ENCODE measurements at regions not wholly inside any gene's neighbourhood (a gene's known extent, or its start where the extent isn't known, plus 50 kb on each side); places are given as distances from the start of the nearest gene placed in this dataset.
"Not testable (repeated sequence)": the region's sequence is repeated elsewhere in the genome, so short reads cannot be mapped to it uniquely, and the experiment has no call there.

DNA sequence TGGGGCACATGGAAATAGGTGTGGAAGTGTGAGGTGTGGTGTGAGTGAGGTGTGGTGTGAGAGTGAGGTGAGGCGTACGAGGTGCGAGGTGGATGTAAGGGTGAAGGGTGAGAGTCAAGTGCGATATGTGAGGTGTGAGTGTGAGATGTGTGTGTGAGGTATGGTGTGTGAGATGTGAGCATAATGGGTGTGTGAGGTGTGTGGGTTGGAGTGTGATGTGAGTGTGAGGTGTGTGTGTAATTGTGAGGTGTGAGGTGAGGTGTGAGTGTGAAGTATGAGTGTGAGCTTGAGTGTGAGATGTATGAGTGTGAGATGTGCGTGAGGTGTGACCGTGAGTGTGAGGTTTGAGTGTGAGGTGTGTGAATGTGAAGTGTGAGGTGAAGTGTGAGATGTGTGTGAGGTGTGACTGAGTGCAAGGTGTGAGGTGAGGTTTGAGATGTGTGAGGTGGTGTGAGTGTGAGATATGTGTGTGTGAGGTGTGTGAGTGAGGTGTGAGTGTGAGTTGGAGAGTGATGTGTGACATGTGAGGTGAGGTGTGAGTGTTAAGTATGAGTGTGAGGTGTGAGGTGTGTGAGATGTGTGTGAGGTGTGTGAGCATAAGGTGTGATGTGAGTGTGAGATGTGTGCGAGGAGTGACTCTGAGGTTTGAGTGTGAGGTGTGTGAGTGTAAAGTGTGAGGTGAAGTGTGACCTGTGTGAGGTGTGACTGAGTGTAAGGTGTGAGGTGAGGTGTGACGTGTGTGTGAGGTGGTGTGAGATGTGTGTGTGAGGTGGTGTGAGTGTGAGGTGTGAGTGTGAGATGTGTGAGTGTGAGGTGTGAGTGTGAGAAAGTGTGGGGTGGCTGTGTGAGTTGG lies 354.0 kb downstream of the FOXL1 start:
- DNase-seq (ENCODE audit: low read depth), result no peak

- no peak for DNase-seq (ENCODE audit: low read depth)
Measured at GRCh38 chr16:86934581-86935375, 356.4 kb downstream of the FOXL1 start.

DNA sequence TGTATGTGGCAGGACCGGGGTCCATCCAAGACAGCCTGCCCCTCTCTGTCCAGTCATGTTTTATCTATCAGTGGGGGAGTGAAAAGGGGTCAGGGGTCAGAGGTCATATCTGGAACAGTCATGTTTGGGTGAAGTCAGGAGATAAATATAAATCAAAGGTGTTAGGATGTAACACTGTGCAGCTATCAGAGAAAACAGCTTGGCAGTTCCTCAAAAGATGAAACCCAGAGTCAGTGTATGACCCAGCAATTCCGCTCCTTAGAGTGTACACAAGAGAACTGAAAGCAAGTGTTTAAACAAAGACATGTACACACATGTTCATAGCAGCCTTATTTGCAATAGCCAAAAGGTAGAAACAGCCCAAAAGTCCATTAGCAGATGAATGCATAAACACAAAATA lies 361.3 kb downstream of the FOXL1 start:
- no peak for DNase-seq (ENCODE audit: low read depth)

- no peak for DNase-seq (ENCODE audit: low read depth)
Measured at GRCh38 chr16:86941731-86942130, 363.4 kb downstream of the FOXL1 start.

GRCh38 chr16:86942151-86943051 lies 364.1 kb downstream of the FOXL1 start:
- DNase-seq (ENCODE audit: low read depth), result peak; percentile 62

- DNase-seq (ENCODE audit: low read depth), result no peak
Measured at GRCh38 chr16:86945166-86945900, 367.0 kb downstream of the FOXL1 start.

- DNase-seq (ENCODE audit: low read depth), result no peak
Measured at GRCh38 chr16:86946396-86946795, 368.0 kb downstream of the FOXL1 start.

- DNase-seq (ENCODE audit: low read depth), result no peak
Measured at GRCh38 chr16:86946981-86947380, 368.6 kb downstream of the FOXL1 start.

DNA sequence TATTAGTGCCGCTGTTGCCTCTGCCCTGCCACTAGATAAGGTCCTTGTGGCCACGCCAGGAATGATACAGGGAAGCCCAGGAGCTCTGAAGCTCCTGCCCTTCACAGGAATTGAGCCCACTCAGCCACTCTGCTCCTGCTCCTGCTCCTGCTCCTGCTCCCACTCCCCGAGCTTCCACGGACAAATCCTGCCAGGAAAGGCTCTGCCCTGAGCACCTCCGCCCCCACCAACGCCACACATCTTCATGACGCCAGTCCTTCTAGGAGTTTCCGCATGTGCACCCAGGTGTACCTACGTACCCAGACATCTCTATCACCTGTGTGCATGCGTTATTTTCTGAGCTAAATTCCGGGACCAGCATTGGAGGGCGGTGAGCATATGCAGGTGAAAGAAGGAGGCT lies 369.1 kb downstream of the C16orf95 start:
- DNase-seq (ENCODE audit: low read depth), result no peak

GRCh38 chr16:86949116-86949515 lies 368.1 kb downstream of the C16orf95 start:
- DNase-seq (ENCODE audit: low read depth), result no peak

GRCh38 chr16:86949630-86950029 lies 367.6 kb downstream of the C16orf95 start:
- no peak for DNase-seq (ENCODE audit: low read depth)

DNA sequence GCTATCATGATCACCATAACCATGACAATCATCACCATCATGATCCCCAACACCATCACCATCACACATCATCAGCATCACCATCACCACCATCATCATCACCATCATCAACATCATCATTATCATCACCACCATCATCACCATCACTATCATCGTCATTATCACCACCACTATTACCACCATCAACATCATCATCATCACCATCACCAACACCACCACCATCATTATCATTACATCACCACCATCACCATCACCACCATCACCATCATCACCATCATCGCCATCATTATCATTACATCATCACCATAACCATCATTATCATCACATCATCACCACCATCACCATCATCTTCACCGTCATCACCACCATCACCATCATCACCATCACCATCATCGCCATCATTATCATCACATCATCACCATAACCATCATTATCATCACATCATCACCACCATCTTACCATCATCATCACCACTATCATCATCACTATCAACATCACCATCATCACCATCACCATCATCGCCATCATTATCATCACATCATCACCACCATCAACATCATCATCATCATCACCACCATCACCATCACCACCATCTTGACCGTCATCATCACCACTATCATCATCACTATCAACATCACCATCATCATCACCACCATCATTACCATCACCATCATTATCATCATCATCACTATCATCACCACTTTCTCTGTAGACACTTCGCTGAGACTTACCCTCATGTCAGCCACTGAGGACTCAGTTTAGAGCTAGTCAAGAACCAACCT lies 366.0 kb downstream of the C16orf95 start:
- DNase-seq (ENCODE audit: low read depth), result no peak

DNA sequence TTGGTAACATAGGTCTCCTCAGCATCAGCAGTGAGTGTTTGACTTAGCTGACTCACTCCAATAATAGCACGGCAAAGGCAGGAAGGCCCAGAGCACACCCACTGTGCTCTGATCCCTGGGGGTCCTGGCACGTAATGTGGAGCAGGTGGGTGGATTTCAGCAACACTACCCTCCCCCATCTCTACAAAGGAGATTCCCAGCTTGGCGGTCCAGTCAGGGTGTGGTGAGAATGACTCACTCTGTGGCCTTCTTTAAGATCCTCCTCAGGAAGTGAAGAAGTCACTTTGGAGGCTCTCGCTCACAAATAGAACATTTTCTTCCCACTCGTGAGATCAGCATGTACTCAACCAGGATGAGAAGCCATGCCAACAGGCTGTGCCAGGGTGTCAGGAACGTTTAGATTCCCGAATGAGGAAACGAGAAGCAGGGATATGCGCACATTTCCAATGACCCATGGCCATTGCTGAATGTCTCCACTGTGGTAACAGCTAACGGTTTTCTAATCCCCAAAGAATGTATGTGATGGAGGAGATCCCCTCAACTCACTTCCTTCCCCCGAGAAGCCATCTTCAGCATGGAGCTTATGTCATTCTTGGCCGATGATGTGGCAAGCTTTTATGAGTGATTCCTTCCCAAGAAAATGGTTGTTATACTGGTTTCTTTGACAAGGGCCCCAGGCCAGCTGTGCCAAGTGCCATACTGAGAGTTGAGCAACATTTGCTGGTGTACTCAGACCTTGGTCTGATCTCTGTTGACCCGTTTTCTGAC lies 365.2 kb downstream of the C16orf95 start:
- peak; percentile 93 for DNase-seq (ENCODE audit: low read depth)

DNA sequence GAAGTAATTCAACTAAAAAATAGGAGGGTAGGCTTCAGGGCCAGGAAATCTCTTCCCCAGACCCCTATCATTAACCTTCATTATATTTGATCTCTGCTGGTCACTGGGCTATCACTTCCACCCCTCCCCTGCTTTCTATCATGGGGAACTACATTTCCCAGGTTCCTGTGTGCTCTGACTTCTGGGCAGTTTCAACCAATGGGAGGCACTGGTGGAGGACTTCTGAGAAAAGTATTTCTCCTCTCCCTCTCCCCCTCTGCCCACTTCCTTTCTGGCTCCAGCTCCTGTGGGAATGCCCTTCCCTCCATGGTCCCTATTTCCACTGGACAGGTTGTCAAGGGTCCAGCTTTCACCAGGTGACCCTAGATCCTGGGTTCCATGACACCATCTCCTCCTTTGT lies 364.4 kb downstream of the C16orf95 start:
- no peak for DNase-seq (ENCODE audit: low read depth)

GRCh38 chr16:86953631-86954391 lies 363.4 kb downstream of the C16orf95 start:
- no peak for DNase-seq (ENCODE audit: low read depth)

- DNase-seq (ENCODE audit: low read depth), result no peak
Measured at GRCh38 chr16:86955136-86955855, 361.9 kb downstream of the C16orf95 start.

GRCh38 chr16:86956437-86956836 lies 360.8 kb downstream of the C16orf95 start:
- DNase-seq (ENCODE audit: low read depth), result no peak

GRCh38 chr16:86957662-86958198 lies 359.5 kb downstream of the C16orf95 start:
- not testable (repeated sequence) for DNase-seq (ENCODE audit: low read depth)

Measured in stromal cell of bone marrow (primary cell).